Activated CD8-positive, alpha-beta memory T cell treated with anti-CD3 and anti-CD28 coated beads for 24 hours (primary cell): ENCODE measurements at regions not wholly inside any gene's neighbourhood (a gene's known extent, or its start where the extent isn't known, plus 50 kb on each side); places are given as distances from the start of the nearest gene placed in this dataset.
"Not testable (repeated sequence)": the region's sequence is repeated elsewhere in the genome, so short reads cannot be mapped to it uniquely, and the experiment has no call there.

Source experiments
- DNase-seq: peaks from one replicate; pipeline ENCODE4 v3.0.0-alpha.2; 2020

DNA sequence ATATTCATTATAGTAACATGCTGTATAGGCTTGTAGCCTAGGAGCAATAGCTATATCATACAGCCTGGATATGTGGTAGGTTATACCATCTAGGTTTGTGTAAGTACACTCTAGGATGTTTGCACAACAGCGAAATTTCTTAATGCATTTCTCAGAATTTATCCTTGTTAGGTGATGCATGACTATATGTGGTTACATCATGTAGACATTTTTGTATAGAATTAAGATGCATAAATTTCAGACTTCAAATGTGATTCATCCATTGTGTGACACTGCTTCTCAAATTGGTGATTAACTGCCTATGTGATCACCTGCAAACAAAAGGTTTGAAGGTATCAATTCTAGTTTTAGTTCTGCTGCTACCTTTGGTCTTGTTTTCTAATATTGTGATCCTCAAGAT, 1787.0 kb upstream of the PIK3C3 start:
- DNase-seq, result no peak

DNA sequence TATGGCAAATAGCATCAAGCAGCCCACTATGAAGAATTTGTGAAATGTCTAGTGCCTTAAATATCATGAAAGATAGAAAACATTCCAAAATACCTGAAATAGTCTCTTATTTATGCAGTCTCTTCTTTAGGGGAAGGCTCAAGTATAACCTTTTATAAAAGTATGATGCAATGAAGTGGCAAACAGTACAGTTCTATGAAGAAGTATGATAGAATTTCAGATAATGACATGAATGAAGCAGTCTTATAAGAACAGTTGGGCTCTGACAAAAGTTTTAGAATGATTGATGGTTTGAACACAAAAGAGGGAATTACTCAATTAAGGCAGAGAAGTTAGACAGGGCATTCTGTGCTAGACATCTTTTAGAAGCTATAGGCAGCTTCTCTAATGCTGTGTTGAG, 1791.8 kb upstream of the PIK3C3 start:
- no peak for DNase-seq

DNA sequence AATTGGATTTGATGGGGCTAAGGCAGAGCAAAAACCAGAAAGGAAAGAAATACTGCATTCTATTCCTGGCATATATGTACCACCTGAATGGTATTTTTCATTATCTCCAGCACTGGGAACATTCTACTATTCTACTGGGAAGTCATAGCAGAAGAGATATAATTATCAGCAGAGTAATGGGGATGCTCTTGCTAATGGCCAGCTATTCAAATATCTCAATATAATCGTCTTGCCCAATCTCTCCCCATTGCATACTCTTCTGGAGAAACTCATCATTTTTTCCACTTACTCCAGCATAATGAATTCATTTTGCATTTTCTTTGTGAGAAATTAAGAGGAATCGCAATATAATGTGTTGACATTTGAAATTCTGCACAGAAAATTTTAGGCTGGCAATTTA, 1794.7 kb upstream of the PIK3C3 start:
- no peak for DNase-seq

DNA sequence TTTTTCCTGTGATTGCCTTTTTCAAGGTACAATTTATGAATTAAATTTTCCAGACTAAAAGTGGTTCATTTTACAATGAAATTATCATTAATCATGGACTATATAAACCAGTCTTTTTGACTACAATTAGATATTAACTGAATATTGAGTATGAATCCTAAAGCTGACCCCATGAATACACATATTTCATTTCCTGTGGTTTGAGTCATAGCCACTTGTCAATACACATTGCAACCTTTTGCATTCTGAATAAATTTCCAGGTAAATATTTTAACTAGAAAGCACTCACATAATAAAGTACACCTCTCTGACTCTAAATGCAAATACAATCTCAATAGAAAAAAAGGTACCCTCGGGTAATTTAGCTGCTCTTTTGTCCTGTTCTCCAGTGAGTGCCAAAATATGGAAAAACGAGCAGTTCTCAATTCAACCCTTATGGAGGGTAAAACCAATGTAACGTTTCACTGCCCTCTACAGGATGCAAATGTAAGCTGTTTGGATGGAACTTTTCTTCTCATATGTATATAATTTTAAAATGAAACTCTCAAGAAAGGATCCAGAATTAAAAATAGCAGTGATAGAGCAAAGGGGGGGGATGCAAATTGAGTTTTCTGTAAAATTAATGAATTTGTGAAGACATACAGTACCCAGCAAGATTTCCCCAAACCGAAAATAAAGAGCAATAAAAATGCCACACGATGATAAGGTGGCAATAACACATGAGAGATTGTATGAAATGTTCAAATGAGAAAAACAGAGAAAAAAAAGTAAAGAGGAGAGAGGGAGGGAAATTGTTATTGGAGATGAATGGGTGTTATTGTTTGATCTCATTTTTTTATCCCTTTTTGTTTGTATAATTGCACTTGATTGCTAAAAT, 1795.7 kb upstream of the PIK3C3 start:
- DNase-seq, result no peak

DNA sequence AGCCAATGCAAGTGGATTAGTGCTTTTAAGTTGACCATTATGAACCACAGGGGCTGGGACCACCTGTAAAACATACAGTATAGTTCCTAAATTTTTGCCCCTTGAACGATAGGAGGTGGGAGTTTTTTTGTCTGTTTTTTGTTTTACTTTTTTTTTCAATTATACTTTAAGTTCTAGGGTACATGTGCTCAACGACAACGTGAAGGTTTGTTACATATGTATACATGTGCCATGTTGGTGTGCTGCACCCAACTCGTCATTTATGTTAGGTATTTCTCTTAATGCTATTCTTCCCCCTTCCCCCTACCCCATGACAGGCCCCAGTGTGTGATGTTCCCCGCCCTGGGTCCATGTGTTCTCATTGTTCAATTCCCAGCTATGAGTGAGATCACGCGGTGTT, 1797.9 kb upstream of the PIK3C3 start:
- DNase-seq, result no peak

DNA sequence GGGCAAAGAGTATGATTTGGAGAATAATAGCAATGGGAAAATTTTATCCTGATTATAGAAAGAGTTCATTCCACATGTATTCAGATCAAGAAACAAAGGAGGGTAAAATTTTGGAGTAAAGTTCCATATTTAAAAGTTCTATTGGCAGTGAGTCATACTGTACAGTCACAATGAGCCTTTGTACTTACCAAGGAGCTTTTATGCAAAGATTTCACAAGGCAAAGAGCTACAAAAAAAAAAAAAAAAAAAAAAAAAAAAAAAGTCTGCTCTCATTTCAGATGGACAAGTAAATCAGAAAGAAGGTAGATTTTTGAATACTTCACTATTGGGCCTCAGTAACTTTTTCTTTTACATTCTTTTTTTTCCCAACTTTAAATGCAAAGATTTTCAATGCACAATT, 1802.2 kb upstream of the PIK3C3 start:
- DNase-seq, result no peak

DNA sequence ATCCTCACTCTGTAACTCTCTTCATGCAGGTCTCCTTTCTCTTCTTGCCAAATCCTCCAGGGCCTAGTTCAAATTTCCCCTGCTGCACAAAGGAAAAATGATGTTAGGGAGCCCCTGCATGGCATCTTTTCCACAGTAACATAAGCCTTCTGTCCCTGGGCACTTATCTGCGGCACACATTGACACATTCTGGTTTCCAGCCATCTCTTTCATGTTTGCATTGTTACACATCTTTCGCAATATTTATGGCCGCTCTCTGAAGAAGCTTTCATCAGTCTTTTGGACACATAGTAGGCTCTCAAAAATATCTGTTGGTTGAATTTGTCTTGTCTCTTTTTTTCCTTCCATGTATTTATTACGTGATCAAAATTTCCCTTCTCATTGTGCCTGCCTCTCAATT, 1806.1 kb upstream of the PIK3C3 start:
- no peak for DNase-seq

DNA sequence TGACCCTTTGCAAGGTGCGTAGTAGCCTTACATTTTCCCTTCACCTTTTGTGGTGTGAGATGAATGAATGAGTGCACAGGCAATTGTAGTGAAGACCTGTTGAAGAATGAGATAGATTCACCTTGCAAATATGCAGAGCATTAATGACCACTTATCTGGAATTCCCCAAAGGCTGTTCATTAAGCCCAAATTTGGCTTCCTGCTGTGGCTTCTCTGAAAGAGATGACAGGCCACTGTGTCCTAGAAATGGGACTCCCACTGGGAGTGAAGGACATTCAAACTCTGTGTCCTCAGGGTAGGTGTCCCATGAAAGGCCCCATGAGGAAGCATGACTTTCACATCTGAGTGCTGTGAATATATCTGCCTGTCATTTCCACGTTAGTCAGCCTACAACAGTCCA, 1821.8 kb upstream of the PIK3C3 start:
- DNase-seq, result no peak

DNA sequence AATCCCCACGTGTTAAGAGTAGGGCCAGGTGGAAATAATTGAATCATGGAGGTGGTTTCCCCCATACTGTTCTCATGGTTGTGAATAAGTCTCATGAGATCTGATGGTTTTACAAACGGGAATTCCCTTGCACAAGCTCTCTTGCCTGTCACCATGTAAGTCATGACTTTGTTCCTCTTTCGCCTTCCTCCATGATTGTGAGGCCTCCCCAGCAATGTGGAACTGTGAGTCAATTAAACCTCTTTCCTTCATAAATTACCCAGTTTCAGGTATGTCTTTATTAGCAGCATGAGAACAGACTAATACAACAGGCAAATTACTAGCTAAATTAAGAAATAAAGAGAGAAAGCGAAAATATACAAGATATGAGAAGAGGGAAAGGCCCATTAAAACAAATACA, 1822.6 kb upstream of the PIK3C3 start:
- not testable (repeated sequence) for DNase-seq

DNA sequence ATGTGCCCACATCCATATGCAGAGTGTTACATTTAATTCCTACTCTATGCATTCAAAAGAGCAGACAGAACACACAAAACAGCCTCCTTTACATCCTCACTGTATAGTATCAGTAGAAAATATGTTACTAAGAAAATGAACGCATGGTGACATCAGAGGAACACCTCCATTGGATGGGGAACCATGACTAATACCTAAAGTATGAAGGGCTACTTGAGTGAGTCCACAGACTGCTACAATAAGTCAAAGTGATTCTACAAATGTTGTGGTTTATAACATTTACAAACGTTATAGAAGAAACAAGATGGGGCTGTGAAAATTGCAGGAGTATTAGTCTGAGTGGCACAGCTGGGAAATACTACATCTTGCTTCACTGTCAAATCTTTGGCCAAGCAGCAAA, 1830.9 kb upstream of the PIK3C3 start:
- DNase-seq, result no peak

DNA sequence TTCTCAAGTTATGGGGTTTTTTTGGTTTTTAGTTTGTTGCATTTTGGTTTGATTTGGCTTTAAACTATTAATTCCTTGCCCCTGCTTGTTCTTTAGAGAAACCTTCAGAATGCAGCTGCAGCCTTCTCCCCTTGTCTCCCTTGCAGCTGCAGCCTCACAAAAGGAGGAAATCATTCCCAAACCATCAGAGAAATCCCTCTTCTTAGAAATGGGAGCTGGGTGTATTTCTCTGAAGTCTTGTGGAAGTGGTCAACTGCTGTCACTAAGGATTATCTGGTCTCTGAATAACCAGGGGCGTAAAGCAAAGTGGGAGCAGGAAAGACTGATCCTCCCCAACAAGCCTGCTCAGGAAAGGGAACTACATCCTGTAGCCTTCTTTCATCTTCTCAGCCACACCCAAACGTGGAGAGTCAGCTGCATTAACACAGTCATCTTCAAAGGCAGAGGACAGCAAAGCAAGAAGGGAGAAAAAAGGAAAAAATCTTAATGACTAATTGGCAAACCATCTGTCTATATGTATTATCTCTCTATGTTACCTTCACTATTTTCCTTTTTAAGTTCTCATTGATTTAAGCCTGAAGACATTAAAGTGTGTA, 1834.1 kb upstream of the PIK3C3 start:
- DNase-seq, result no peak

DNA sequence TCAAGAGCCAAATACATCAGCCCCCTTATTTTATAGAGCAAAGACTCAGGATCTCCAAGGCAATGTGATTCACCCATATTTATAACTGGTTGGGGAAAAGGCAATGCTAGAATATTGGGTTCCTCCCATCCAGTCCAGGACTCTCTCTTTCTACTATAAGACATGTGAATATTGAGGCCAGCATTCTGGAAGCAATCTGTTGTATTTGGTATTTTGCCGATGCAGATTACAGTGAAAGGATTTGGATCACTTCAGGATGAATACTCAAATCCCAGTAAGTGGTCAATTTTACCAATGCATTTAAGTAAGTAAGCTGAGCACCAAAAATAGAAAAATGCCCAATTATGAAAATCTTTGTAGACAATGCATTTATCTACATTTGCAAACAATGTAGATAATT, 1834.7 kb upstream of the PIK3C3 start:
- DNase-seq, result no peak

DNA sequence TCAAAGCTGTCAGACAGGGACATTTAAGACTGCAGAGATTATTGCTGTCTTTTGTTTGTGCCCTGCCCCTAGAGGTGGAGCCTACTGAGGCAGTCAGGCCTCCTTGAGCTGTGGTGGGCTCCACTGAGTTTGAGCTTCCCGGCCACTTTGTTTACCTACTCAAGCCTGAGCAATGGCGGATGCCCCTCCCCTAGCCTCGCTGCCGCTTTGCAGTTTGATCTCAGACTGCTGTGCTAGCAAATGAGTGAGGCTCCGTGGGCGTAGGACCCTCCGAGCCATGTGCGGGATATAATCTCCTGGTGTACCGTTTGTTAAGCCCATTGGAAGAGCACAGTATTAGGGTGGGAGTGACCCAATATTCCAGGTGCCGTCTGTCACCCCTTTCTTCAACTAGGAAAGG, 1835.5 kb upstream of the PIK3C3 start:
- not testable (repeated sequence) for DNase-seq

DNA sequence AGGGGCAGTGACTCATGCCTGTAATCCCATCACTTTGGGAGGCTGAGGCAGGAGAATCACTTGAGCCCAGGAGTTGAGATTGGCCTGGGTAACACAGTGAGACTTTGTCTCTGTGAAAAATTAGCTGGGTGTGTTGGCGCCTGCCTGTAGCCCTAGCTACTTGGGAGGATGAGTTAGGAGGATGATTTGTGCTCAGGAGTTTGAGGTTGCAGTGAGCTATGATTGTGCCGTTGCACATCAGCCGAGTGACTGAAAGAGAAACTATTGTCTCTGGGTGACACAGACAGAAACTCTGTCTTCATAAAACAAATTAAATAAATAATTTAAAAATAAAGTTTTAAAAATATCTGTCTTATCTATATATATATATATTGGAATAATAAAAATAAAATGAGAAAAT, 1844.6 kb upstream of the PIK3C3 start:
- DNase-seq, result no peak

DNA sequence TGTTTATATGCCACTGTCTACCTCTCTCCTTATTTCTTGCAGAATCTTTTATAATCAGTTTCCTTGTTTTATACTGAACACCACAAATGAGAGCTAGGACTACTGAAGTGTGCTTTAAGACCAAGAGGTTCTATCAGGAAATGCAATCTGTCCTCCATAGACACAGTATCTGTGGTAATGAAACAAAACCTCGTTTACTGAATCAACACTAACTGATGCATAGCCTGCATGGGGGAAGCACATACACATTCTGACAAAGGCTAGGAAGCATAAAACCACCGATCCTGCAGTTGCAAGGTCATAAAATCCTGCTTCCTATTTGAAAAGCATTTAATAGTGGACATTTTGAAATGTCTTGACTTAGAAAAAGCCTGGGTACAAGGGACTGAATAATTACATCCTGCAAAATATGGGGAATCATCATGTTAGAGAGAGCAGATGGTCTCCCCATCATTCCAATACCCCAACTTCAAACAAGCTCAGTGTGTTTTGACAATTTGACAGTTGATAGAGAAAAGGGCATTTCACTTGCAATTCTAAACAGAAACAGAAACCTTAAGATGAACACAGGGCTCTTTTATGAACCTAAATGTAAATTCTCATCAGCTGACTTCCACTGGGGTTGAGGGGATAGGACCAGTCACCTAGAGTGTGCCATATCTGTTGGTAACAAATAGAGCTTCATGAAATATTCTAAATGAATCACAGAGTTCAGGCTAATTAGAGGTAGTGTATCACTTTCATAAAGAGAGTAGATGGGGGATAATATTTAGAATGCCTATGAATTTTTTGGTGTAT, 1845.6 kb upstream of the PIK3C3 start:
- DNase-seq, result no peak

DNA sequence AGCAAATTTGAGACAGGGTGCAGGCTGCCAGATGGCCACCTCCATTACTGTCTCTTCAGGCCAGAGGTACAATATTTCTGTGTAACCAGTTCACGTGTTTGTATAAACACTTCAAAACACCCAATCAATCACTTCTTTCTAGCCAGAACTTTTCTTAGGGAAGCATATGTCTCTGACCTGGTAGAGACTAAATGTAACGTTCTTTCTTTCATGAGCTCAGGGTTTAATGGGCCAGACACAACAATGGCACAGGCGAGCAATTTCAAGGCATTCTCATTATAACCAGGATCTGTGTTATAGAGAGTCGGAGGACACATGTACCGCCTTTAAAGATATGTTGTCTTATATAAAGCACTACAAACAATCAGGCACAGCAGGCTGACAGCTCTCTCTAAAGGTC, 1846.4 kb upstream of the PIK3C3 start:
- DNase-seq, result no peak

DNA sequence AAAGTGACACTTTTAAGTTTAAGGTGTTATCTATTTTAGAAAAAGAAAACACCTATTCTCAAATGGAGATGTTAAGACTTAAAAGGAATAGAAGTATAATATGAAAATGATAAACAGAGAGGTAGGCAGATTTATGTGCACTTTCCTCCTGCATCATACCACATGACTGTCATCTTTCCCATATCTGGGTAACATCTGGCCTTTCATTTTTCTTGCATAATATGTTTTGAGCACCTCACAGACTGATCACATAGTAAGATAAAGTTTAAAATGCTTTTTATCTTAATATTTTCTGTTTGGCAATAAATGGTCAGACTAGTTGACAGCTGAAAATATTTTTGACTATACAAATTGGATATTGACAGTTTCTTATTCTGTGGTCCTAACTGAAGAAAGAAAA, 1852.1 kb upstream of the PIK3C3 start:
- no peak for DNase-seq

DNA sequence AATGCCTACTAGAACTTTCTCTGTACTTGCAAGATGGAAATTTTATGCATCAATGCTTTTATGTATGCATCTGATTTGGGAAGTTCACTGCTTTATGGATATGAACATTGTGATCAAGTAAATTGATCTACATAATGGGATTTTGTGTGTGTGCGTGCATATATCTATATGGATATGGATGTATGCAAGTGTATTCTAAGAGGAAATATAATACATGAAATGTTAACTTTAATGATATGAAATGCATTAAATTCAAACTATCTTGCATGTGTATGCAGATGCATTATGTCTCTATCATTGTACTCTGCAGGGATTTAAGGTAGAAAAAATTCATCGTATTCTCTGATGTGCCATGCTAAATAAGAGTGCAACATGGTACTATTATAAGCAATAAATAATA, 1855.4 kb upstream of the PIK3C3 start:
- DNase-seq, result no peak

DNA sequence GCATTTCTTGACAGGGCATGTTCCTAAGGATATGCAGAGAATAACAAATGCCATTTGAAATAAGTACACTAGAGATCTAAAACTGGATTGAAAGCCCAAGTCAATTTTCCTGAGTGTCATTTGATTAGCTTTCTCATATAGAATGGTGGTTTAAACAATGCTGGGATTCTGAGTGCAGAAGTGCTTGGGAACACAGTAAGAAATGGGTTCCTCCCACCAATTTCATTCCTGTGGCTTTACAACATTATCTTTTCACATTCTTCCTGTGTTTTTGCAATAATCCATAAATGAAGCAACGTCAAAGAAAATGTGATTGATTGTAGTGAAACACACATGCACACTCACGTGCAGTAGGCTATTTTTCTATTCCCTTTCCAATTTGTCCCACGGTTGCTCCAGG, 1858.4 kb upstream of the PIK3C3 start:
- no peak for DNase-seq

DNA sequence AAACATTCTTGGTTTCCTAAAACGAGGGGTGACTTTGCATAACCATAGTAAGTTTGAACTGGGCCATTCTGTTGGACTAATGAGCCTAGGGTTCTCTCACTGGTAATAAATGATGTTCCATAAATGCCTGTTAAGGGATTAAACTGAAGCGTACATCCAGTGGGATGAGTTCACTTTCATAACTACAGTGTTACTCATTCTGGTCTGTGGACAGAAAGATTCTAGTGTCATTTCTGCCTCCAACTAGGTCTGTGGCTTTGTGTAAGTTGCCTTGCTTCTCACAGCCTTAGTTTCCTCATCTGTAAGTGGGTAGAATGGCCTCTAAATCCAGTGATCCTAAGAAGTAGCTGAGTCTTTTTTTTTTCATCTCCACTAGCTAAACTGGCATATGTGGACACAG, 1860.6 kb upstream of the PIK3C3 start:
- no peak for DNase-seq

DNA sequence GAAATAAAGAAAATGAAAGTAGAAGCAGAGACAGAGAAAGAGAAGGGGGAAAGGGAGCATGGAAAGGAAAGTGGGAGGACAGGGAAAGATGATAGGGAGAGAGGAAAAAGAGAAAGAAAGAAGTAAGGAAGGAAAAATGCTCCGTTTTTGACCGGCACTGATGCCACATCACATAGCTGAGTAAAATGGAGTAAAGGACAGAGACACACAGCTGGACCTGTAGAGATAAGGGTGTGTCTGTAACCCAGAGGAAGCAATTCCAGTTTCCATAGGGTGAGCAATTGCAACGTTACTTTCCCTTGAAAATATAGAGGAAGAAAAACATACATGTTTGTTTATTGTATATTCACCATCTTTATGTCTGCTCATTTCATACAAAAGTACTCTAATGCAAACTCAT, 1866.9 kb upstream of the PIK3C3 start:
- no peak for DNase-seq

DNA sequence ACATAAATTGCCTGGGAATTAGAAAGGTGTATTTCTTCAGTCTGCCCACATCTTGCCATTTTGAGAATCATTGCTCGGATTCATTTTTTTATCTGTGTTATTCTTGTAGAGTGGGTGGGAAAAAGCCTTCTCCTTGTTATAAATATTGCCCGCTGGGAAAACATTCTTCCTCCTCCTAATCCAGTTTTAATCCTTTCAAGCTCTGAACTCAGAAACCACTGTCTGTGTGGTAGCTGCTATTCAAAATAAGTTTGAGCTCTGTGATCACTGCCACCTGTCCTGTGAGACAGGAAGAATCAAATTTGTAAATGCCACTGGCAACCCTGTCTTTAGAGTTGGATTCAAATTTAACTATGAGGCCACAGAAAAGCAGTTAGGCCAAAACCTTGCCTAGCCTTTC, 1875.2 kb upstream of the PIK3C3 start:
- DNase-seq, result no peak

DNA sequence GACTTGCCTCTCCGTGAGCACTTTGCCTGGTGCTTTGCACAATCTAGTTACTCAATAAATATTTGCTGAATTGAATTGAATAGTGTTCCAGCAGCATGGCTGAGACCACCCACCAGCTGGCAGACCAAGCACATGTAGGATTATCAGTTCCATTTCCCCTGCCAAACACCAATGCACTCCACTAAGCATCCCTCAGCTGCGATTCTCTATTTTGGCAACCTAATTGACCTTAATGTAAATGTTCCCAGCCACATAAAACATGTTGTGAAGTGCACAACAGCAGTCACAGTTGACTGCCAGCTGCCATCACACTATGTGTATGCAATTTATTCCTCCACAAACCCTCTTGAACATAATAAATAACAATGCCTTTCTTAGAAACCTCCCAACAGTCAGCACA, 1879.4 kb upstream of the PIK3C3 start:
- no peak for DNase-seq

DNA sequence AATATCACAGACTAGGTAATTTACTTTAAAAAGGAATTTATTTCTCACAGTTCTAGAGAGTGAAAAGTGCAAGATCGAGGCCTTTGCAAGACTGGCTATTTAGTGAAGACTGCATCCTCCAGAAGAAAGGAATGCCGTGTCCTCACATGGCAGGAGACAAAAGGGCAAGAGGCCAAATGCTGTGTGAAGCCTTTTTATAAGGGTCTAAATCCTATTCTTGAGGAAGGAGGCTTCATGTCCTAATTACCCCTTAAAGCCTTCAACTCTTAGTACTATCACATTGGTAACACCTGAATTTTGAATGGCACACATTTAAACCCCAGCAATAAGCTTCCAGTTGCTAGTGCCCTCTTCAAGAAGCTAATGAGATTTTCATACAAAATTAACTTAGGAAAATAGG, 1882.3 kb upstream of the PIK3C3 start:
- DNase-seq, result no peak
